ENCODE measurements at regions not wholly inside any gene's neighbourhood (a gene's known extent, or its start where the extent isn't known, plus 50 kb on each side); places are given as distances from the start of the nearest gene placed in this dataset.

DNA sequence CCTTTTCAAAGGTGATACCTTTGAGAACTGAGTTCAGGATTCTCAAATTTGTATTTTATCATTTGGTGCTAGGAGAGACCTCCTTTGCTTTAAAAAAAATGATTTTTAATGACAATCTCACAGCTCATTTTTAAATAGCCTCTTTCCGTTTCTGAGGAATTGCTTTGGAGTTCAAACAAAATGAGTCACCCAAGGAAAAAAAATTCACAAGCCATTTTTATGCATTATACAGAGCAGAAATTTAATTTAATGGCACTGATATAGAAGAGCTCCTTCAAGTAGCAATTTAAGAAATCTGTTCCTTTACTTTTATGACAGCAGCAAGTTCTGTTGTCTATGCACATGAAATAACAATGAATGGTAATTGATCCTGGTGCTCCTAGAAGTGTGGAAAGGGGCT, 337.9 kb upstream of the KCNMB2 start:
- no peak for DNase-seq
- H3K4me3 ChIP-seq, result no peak overlapping the region
- no peaks in the 10 kb centered on the region for H3K27me3 ChIP-seq
- intact Hi-C loops (cut with DNase I), result no loop called here
- no peaks in the 10 kb centered on the region for H3K4me1 ChIP-seq
- WGBS, 2 donors, result 78 to 86% methylated on average over 1 of the region's 1 CpG
- H3K36me3 ChIP-seq, result no peaks in the 10 kb centered on the region
- H3K9me3 ChIP-seq, result no peaks in the 10 kb centered on the region
- no peak for ATAC-seq
- FAIRE-seq, result no peak
- TF ChIP-seq, protein P1, sequence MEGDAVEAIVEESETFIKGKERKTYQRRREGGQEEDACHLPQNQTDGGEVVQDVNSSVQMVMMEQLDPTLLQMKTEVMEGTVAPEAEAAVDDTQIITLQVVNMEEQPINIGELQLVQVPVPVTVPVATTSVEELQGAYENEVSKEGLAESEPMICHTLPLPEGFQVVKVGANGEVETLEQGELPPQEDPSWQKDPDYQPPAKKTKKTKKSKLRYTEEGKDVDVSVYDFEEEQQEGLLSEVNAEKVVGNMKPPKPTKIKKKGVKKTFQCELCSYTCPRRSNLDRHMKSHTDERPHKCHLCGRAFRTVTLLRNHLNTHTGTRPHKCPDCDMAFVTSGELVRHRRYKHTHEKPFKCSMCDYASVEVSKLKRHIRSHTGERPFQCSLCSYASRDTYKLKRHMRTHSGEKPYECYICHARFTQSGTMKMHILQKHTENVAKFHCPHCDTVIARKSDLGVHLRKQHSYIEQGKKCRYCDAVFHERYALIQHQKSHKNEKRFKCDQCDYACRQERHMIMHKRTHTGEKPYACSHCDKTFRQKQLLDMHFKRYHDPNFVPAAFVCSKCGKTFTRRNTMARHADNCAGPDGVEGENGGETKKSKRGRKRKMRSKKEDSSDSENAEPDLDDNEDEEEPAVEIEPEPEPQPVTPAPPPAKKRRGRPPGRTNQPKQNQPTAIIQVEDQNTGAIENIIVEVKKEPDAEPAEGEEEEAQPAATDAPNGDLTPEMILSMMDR (IDR thresholded peaks at IDR 0.05), result no peak
- H3K27ac ChIP-seq, result no peak overlapping the region

DNA sequence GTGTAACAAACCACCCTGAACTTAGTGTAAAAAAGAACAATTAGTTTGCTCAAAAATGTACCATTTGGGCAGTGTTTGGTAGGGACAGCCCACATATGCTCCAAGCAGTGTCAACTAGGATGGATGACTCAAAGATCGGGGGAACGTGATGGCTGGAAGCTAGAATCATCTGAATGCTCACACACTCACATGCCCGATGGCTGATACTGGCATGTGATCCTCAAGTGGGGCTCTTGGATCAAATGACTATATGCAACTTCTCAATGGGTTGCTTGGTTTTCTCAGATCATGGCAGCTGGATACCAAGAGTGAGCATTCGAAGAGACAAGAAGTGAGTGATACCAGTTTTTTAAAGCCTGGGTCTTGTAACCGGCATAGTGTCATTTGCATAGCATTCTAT, 335.9 kb upstream of the KCNMB2 start:
- DNase-seq (no peak), ATAC-seq (no peak), FAIRE-seq (no peak)
- H3K4me3 ChIP-seq, result no peak overlapping the region
- H3K27me3 ChIP-seq, result no peaks in the 10 kb centered on the region
- no peaks in the 10 kb centered on the region for H3K9me3 ChIP-seq
- TF ChIP-seq, protein P1 (IDR thresholded peaks at IDR 0.05), result no peak
- intact Hi-C loops (cut with DNase I), result no loop called here
- no peaks in the 10 kb centered on the region for H3K36me3 ChIP-seq
- 88 to 93% methylated on average over 5 of the region's 5 CpGs for WGBS, 2 donors
- H3K4me1 ChIP-seq, result no peaks in the 10 kb centered on the region
- no peak overlapping the region for H3K27ac ChIP-seq

DNA sequence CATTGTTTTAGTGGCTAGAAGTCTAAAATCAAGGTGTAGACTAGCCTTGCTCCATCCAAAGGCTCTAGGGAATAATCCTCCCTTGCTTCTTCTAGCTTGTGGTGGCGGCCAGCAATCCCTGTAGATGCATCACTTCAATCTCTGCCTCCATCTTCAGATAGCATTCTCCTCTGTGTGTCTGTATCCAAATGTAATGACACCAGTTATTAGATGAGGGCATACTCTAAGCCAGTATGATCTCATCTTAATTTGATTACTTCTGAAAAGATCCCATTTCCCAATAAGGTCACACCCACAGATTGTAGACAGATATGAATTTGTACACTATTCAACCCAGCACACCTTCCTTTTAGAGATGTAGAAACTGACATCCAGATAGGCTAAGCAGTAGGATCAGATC, 334.5 kb upstream of the KCNMB2 start:
- H3K27ac ChIP-seq, result no peak overlapping the region
- no peaks in the 10 kb centered on the region for H3K36me3 ChIP-seq
- H3K4me3 ChIP-seq, result no peak overlapping the region
- ATAC-seq (no peak), FAIRE-seq (no peak), DNase-seq (no peak)
- no peaks in the 10 kb centered on the region for H3K27me3 ChIP-seq
- H3K9me3 ChIP-seq, result no peaks in the 10 kb centered on the region
- intact Hi-C loops (cut with DNase I), result no loop called here
- 94 to 96% methylated on average over 1 of the region's 1 CpG for WGBS, 2 donors
- H3K4me1 ChIP-seq, result no peaks in the 10 kb centered on the region
- TF ChIP-seq, protein P1 (IDR thresholded peaks at IDR 0.05), result no peak

DNA sequence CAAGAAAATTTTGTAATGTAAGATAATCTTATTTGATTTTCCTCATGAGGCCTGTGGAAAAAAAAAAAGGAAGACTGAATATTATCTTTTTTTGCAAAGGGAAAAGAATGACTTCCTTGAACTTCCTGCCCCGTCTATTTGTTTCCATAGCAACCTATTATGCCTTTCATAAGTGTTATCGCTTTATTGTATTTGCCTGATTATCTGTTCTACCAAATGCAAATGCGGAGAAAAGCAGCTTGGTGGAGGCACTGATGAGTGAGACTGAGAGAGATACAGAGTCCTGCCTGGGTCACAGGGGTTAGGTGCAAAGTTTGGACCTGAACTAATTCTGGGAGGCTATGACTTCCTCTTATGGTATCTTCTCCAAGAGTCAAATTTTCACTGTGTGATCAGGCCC, 334.0 kb upstream of the KCNMB2 start:
- H3K27ac ChIP-seq, result no peak overlapping the region
- FAIRE-seq (no peak), DNase-seq (no peak), ATAC-seq (no peak)
- no peaks in the 10 kb centered on the region for H3K27me3 ChIP-seq
- WGBS, 2 donors, result 39 to 49% methylated on average over 3 of the region's 3 CpGs
- H3K9me3 ChIP-seq, result no peaks in the 10 kb centered on the region
- no peaks in the 10 kb centered on the region for H3K4me1 ChIP-seq
- H3K4me3 ChIP-seq, result no peak overlapping the region
- TF ChIP-seq, protein P1 (IDR thresholded peaks at IDR 0.05), result no peak
- intact Hi-C loops (cut with DNase I), result no loop called here
- no peaks in the 10 kb centered on the region for H3K36me3 ChIP-seq

DNA sequence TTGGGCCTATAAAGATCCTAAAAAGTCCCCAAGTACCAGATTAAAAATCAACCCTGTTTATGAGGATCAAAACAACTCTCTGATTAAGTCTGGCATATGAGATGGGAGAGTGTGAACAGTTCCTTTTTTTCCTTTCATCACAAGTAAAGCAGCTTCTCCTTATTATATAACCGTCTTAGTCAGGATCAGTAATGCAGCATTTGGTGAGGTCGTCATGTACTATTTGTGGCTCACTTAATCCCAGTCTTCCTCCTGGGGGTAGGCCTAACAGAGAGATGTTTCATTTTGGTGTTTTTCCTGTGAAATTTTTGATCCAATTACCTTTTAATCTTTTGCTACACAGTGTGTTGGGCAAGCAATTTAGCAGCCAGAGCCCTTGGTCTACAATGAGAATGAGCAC, 333.1 kb upstream of the KCNMB2 start:
- DNase-seq (no peak), FAIRE-seq (no peak), ATAC-seq (no peak)
- TF ChIP-seq, protein P1 (IDR thresholded peaks at IDR 0.05), result no peak
- intact Hi-C loops (cut with DNase I), result no loop called here
- 70 to 74% methylated on average over 2 of the region's 2 CpGs for WGBS, 2 donors
- Histone ChIP-seq H3K9me3 (no peaks in the 10 kb centered on the region), H3K4me1 (no peaks in the 10 kb centered on the region), H3K4me3 (no peak overlapping the region), H3K36me3 (no peaks in the 10 kb centered on the region), H3K27me3 (no peaks in the 10 kb centered on the region), H3K27ac (no peak overlapping the region)

Measured in pancreas (tissue), 10 donors.